AG08396 (cell line): ENCODE measurements at regions not wholly inside any gene's neighbourhood (a gene's known extent, or its start where the extent isn't known, plus 50 kb on each side); places are given as distances from the start of the nearest gene placed in this dataset.

ENCODE experiments used
- DNase-seq: peaks from one replicate; pipeline ENCODE4 v3.0.0; 2012; ENCODE audit warnings: low spot score, mixed read lengths

- no peak for DNase-seq
Observed at GRCh38 chr1:9179463-9180110, 50.7 kb upstream of the GPR157 start.

- DNase-seq, result no peak
Observed at GRCh38 chr1:9180111-9180819, 51.4 kb upstream of the GPR157 start.

DNA sequence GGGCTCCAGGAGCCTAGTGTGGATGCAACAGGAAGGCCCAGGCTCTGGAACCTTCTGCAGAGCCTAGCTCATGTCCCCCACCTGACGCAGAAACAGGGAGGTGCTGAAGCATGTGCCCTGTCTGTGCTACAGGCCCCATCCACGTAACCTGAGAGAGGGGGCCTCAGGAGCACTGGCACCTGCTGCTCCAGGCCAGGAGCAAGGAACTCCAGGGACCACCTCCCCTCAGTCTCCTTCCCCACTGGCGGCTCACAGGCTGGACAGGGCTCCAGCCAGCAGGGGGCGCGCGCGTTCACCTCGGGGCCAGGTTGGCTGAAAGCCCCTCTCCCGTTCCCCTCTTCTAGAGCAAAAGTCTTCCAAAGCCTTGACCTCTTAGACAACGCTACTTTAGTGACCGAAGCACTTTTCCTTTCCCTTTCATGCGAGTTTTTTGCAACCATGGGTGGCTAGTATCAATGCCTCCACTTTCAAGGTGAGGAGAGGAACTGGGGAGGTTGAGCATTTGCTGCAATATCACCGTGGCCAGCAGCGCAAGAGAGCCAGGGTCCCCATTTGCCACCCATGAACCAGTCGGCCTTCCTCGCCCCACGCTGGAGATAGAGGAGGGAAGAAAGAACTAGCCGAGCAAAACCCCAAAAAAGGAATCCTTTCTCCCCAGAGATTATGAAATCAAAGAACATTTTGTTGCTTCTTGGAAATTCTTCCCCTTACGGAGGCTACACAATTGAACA, 52.4 kb upstream of the GPR157 start:
- peak; percentile 80 for DNase-seq

GRCh38 chr1:9181990-9182783, 52.4 kb upstream of the H6PD start:
- peak; percentile 68 for DNase-seq

DNA sequence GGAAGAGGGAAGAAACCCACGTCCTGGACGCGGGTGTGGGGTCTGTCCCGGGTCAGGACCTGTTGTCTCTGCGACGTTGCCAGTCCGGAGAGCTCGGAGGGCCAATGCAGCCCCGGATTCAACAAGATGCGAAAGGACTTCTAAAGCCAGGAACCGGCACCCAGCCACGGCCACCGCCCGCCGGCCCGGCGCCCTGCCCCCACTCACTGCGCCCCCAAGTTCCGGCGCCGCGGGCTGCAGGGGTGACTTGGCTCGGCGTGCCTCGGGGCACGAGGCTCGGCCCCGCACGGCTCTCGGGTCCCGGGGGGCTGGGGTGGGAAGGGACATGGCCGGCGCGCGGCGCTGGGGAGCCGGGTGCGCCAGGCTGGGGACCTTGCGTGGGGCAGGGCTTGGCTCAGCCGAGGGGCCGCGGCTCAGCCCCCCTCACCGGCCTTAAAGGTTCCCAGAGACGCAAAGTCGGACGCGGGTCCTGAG, 51.8 kb upstream of the H6PD start:
- DNase-seq, result peak; percentile 62

DNA sequence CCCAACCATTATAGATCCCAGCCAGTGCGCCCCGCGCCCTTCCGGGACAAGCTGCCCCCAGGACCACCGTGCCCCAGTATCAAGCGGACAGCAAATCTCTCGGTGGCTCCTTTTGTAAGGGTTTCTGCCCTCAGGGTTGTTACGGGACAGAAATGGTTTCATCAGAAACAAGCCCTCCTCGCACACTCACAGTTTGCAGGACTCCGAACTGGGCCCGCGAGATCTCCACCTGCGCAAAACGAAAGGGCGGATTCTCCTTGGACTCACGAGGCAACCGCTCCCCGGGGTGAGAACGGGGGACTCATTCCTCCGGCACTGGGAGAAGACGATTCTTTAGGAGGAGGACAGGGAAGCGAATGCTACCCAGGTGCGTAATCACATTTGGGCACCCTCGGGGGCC, 51.1 kb upstream of the H6PD start:
- no peak for DNase-seq

DNA sequence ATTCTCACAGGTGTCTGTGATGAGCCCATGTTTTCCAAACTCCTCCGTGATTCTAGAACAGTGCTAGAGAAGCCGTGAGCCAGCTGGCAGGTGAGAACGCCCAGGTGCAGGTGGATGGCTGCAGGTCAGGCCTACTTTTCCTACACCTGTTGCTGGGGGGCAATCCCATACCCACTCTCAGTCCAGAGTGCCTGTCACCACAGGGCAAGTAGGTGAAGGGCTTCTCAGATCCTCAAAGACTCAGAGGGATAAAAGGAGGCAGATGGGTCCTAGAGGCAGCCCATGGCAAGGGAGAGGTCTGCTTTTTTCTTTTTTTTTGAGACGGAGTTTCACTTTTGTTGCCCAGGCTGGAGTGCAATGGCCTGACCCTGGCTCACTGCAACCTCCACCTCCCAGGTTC, 50.7 kb upstream of the H6PD start:
- no peak for DNase-seq

- DNase-seq, result no peak
Observed at GRCh38 chr1:9184749-9185148, 49.8 kb upstream of the H6PD start.
